H1 (cell line): ENCODE measurements at regions not wholly inside any gene's neighbourhood (a gene's known extent, or its start where the extent isn't known, plus 50 kb on each side); places are given as distances from the start of the nearest gene placed in this dataset.

ENCODE experiments used
- CTCF ChIA-PET: fragments of 300-600 bp; sonication (Branson Sonifier 250); formaldehyde crosslinking; loops from one replicate; lab custom pipeline; 2021; ENCODE audit not compliant: partially characterized antibody; lab: Charles Lee
- POLR2A ChIA-PET: fragments of 300-600 bp; sonication (Branson Sonifier 250); formaldehyde crosslinking; loops from one replicate; lab custom pipeline; 2021; ENCODE audit warnings: inconsistent platforms; ENCODE audit not compliant: partially characterized antibody; lab: Charles Lee
- DNase-seq, 2 experiments: peaks; one replicate each; pipeline versions ENCODE4 v3.0.0 to v3.0.0-alpha.2; 2010 to 2022; ENCODE audit warnings: low spot score in 2 of 2, low read depth in 1 of 2, mixed read lengths in 1 of 2
- FAIRE-seq: peaks from 2 replicates; lab custom pipeline; 2011; peaks lifted over from hg19 to GRCh38; lab: Jason Lieb, UNC
- H2AFZ ChIP-seq: 2 replicates; pipeline ENCODE4 v1.8.1; 2012; ENCODE audit warnings: low read length, inconsistent platforms
- H2AK5ac ChIP-seq: 2 replicates; pipeline ENCODE4 v1.6.1; 2013; ENCODE audit warnings: low read depth, low read length
- H2BK120ac ChIP-seq: replicated peaks from 2 replicates; pipeline ENCODE3; 2013; ENCODE audit warnings: low read depth, low read length, inconsistent platforms
- H2BK12ac ChIP-seq: 2 replicates; pipeline ENCODE4 v1.6.1; 2013; ENCODE audit warnings: low read depth, low read length
- H2BK15ac ChIP-seq: 2 replicates; pipeline ENCODE4 v1.6.1; 2013; ENCODE audit warnings: low read length
- H2BK20ac ChIP-seq: 2 replicates; pipeline ENCODE4 v1.6.1; 2013; ENCODE audit warnings: low read length
- H2BK5ac ChIP-seq: 2 replicates; pipeline ENCODE4 v1.6.1; 2013; ENCODE audit warnings: low read depth, low read length
- H3K14ac ChIP-seq: 2 replicates; pipeline ENCODE4 v1.6.1; 2013; ENCODE audit warnings: inconsistent platforms; ENCODE audit not compliant: insufficient read length
- H3K18ac ChIP-seq: 2 replicates; pipeline ENCODE4 v1.6.1; 2013; ENCODE audit warnings: low read length; ENCODE audit errors: extremely low read depth
- H3K23ac ChIP-seq: 2 replicates; pipeline ENCODE4 v1.6.1; 2013; ENCODE audit warnings: inconsistent platforms; ENCODE audit not compliant: insufficient read length
- H3K23me2 ChIP-seq: 2 replicates; pipeline ENCODE4 v1.6.1; 2013; ENCODE audit warnings: low read depth, low read length
- H3K27ac ChIP-seq: 2 replicates; pipeline ENCODE4 v1.6.1; 2011; ENCODE audit warnings: low read depth, low read length, inconsistent platforms
- H3K27me3 ChIP-seq, 4 experiments: replicated peaks in 1 of 4; 1 replicate in 1 of 4; 2 replicates in 3 of 4; pipeline versions ENCODE4 v1.6.1 to v1.8.1; 2011 to 2013; ENCODE audit warnings: low read length in 3 of 4, mild to moderate bottlenecking in 3 of 4, inconsistent platforms in 2 of 4, mixed read lengths in 2 of 4, moderate library complexity in 1 of 4; ENCODE audit not compliant: control insufficient read depth in 3 of 4, insufficient read depth in 3 of 4; ENCODE audit errors: extremely low read depth in 1 of 4
- H3K36me3 ChIP-seq, 4 experiments: 2 replicates each; pipeline versions ENCODE4 v1.6.1 to v1.8.1; 2011 to 2013; ENCODE audit warnings: mild to moderate bottlenecking in 4 of 4, low read length in 3 of 4, moderate library complexity in 2 of 4, control low read depth in 1 of 4, inconsistent platforms in 1 of 4; ENCODE audit not compliant: insufficient read depth in 4 of 4, control insufficient read depth in 2 of 4
- H3K4ac ChIP-seq: replicated peaks from 2 replicates; pipeline ENCODE3; 2013; ENCODE audit warnings: low read length, low read depth, mixed read lengths, inconsistent platforms; ENCODE audit not compliant: insufficient read length
- H3K4me1 ChIP-seq, 4 experiments: replicated peaks in 1 of 4; 1 replicate in 1 of 4; 2 replicates in 3 of 4; pipeline versions ENCODE4 v1.6.1 to v1.8.1; 2011 to 2013; ENCODE audit warnings: low read length in 3 of 4, inconsistent platforms in 2 of 4, mixed read lengths in 1 of 4; ENCODE audit not compliant: insufficient read depth in 4 of 4, control insufficient read depth in 3 of 4
- H3K4me2 ChIP-seq, 2 experiments: 2 replicates each; pipeline versions ENCODE4 v1.6.1 to v1.8.1; 2011 to 2013; ENCODE audit warnings: low read depth in 2 of 2, low read length in 2 of 2, control low read depth in 1 of 2, inconsistent platforms in 1 of 2, mild to moderate bottlenecking in 1 of 2; ENCODE audit not compliant: insufficient read depth in 1 of 2
- H3K4me3 ChIP-seq, 4 experiments: fragments of 200-600, 300-600 bp in 1 of 4; sonication (generic), shearing (Covaris generic), sonication (Bioruptor Twin) in 1 of 4; 2 replicates each; pipeline versions ENCODE4 v1.5.1 to v1.8.1; 2011 to 2016; ENCODE audit warnings: low read length in 4 of 4, low read depth in 3 of 4, control low read depth in 2 of 4, inconsistent platforms in 2 of 4, mild to moderate bottlenecking in 2 of 4, mixed read lengths in 1 of 4, moderate library complexity in 1 of 4; ENCODE audit not compliant: insufficient read depth in 2 of 4; ENCODE audit errors: extremely low read depth in 1 of 4
- H3K56ac ChIP-seq: replicated peaks from 2 replicates; pipeline ENCODE3; 2013; ENCODE audit warnings: low read depth, mild to moderate bottlenecking, mixed read lengths, low read length, inconsistent platforms; ENCODE audit not compliant: insufficient read length
- H3K79me1 ChIP-seq: 2 replicates; pipeline ENCODE4 v1.6.1; 2013; ENCODE audit warnings: low read depth, low read length, control low read depth
- H3K79me2 ChIP-seq, 2 experiments: 2 replicates each; pipeline versions ENCODE4 v1.6.1 to v1.8.1; 2012 to 2013; ENCODE audit warnings: low read length in 2 of 2, mild to moderate bottlenecking in 2 of 2, inconsistent platforms in 1 of 2; ENCODE audit not compliant: insufficient read depth in 2 of 2, control insufficient read depth in 1 of 2
- H3K9ac ChIP-seq, 4 experiments: replicated peaks in 1 of 4; 1 replicate in 1 of 4; 2 replicates in 3 of 4; pipeline versions ENCODE4 v1.6.1 to v1.8.1; 2011 to 2013; ENCODE audit warnings: low read depth in 3 of 4, low read length in 3 of 4, control low read depth in 2 of 4, mild to moderate bottlenecking in 2 of 4, moderate library complexity in 2 of 4, inconsistent platforms in 1 of 4; ENCODE audit errors: extremely low read depth in 1 of 4
- H3K9me3 ChIP-seq, 2 experiments: 2 replicates each; pipeline versions ENCODE4 v1.6.1 to v1.8.1; 2012 to 2013; ENCODE audit warnings: mild to moderate bottlenecking in 2 of 2, moderate library complexity in 2 of 2, control low read depth in 1 of 2, inconsistent platforms in 1 of 2, low read depth in 1 of 2, low read length in 1 of 2, mixed read lengths in 1 of 2; ENCODE audit not compliant: insufficient read depth in 2 of 2
- H4K20me1 ChIP-seq, 2 experiments: replicated peaks in 1 of 2; 2 replicates each; pipeline versions ENCODE3 to v1.8.1; 2011 to 2013; ENCODE audit warnings: inconsistent platforms in 2 of 2, low read length in 2 of 2, mild to moderate bottlenecking in 1 of 2; ENCODE audit not compliant: insufficient read depth in 2 of 2, control insufficient read depth in 1 of 2
- H4K5ac ChIP-seq: 2 replicates; pipeline ENCODE4 v1.6.1; 2013; ENCODE audit warnings: low read length, low read depth, mixed read lengths, inconsistent platforms; ENCODE audit not compliant: insufficient read length
- H4K8ac ChIP-seq: 2 replicates; pipeline ENCODE4 v1.8.0; 2013; ENCODE audit warnings: mild to moderate bottlenecking, moderate library complexity, low read length, inconsistent platforms; ENCODE audit not compliant: insufficient read depth; ENCODE audit errors: extremely low read depth
- H4K91ac ChIP-seq: replicated peaks from 2 replicates; pipeline ENCODE3; 2013; ENCODE audit warnings: low read length, mixed read lengths, inconsistent platforms; ENCODE audit not compliant: insufficient read length
- BRCA1 ChIP-seq: IDR thresholded peaks from 2 replicates; pipeline ENCODE4 v1.6.1; 2012; ENCODE audit warnings: low read depth, low read length, improper control_type of control experiment
- CEBPB ChIP-seq: IDR thresholded peaks from 2 replicates; pipeline ENCODE4 v1.6.1; 2012; ENCODE audit warnings: low read depth, low read length
- CREB1 ChIP-seq: IDR thresholded peaks from 2 replicates; pipeline ENCODE4 v1.6.1; 2012; ENCODE audit warnings: inconsistent platforms
- HDAC6 ChIP-seq: IDR thresholded peaks from one replicate; pipeline ENCODE4 v1.7.1; 2012; ENCODE audit warnings: low read depth, mild to moderate bottlenecking, inconsistent platforms, low read length, moderate library complexity
- JUND ChIP-seq: IDR thresholded peaks from 2 replicates; pipeline ENCODE4 v1.6.1; 2011; ENCODE audit warnings: mild to moderate bottlenecking, improper control_type of control experiment, low read length
- POLR2A ChIP-seq, 2 experiments: IDR thresholded peaks; 1 replicate in 1 of 2; 2 replicates in 1 of 2; pipeline ENCODE4 v1.6.1; 2011; ENCODE audit warnings: low read depth in 2 of 2, low read length in 2 of 2, mild to moderate bottlenecking in 2 of 2; ENCODE audit errors: control extremely low read depth in 1 of 2
- POU5F1 ChIP-seq: IDR thresholded peaks from 2 replicates; pipeline ENCODE4 v1.6.1; 2011; ENCODE audit warnings: low read depth, mild to moderate bottlenecking, low read length, moderate library complexity
- RAD21 ChIP-seq, 2 experiments: IDR thresholded peaks in 1 of 2; conservative IDR thresholded peaks in 1 of 2; 2 replicates each; pipeline ENCODE4 v1.6.1; 2011; ENCODE audit warnings: low read depth in 2 of 2, low read length in 2 of 2, improper control_type of control experiment in 1 of 2, inconsistent platforms in 1 of 2, mild to moderate bottlenecking in 1 of 2, moderate library complexity in 1 of 2
- RFX5 ChIP-seq: IDR thresholded peaks from 2 replicates; pipeline ENCODE4 v1.6.1; 2011; ENCODE audit warnings: low read depth, low read length, improper control_type of control experiment, borderline replicate concordance
- RXRA ChIP-seq: IDR thresholded peaks from 2 replicates; pipeline ENCODE4 v1.6.1; 2011; ENCODE audit warnings: low read depth, mild to moderate bottlenecking, low read length, moderate library complexity; ENCODE audit not compliant: insufficient read depth
- SUZ12 ChIP-seq: fragments of 200-600 bp; sonication (generic); IDR thresholded peaks from 2 replicates; pipeline ENCODE4 v1.6.1; 2012; ENCODE audit warnings: mild to moderate bottlenecking, inconsistent platforms, low read length, moderate library complexity, mixed read lengths
- TCF12 ChIP-seq: IDR thresholded peaks from 2 replicates; pipeline ENCODE4 v1.6.1; 2011; ENCODE audit warnings: low read depth, mild to moderate bottlenecking, low read length
- TEAD4 ChIP-seq: IDR thresholded peaks from 2 replicates; pipeline ENCODE4 v1.6.1; 2012; ENCODE audit warnings: low read depth, low read length, inconsistent platforms, mixed read lengths
- WGBS, 2 experiments: shearing (Covaris generic) in 1 of 2; methylation state at CpG; one replicate each; pipeline versions ENCODE4 v1.1.6 to v1.1.7; 2013 to 2015; ENCODE audit warnings: low lambda C conversion rate in 2 of 2, mixed read lengths in 2 of 2, inconsistent platforms in 1 of 2, low coverage in 1 of 2, missing lambda C conversion rate in 1 of 2; ENCODE audit not compliant: insufficient replicate concordance in 2 of 2, insufficient coverage in 1 of 2, insufficient read length in 1 of 2; ENCODE audit errors: extremely low coverage in 1 of 2, missing lambda C conversion rate in 1 of 2; 5-methylcytosine and 5-hydroxymethylcytosine counted together
- TF ChIP-seq, protein P1 (sequence below): IDR thresholded peaks from 2 replicates; pipeline ENCODE4 v1.6.1; 2011; ENCODE audit warnings: low read length, improper control_type of control experiment
- TF ChIP-seq, protein P2 (sequence below): IDR thresholded peaks from 2 replicates; pipeline ENCODE4 v1.6.1; 2012; ENCODE audit warnings: inconsistent platforms

DNA sequence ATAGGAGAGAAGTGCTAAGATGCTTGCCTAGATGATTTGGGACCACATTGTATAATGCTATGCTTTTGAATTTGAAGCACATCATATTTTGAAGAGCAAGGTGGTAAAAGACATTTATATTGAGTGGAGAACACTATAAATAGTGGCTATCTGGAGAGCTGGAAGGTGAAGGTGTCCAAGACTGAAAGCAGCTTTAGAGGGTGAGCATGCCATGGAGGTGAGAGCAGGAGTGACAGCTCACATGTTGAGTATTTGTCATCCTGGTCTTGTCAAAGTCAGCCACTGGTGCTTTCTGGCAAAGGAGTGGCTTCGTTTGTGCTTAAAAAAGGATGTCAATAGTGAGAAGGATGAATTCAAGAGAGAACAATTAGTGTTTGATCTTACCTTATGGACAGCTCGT lies 225.9 kb downstream of the COG6 start:
- H3K9ac ChIP-seq: no peak overlapping the region
- ChIA-PET POLR2A (no interaction called here), CTCF (interaction anchor here (0.6 to 1.3 kb wide), 2 partner anchors 61 to 62 kb away, joined by 3 to 5 read pairs; no protein-coding TSS in a partner anchor)
- TF ChIP-seq CEBPB: no peak
- TF ChIP-seq HDAC6: no peak
- TF ChIP-seq RAD21 (IDR thresholded peaks at IDR 0.05 in 1 of 2, conservative IDR thresholded peaks at IDR 0.05 in 1 of 2; ENCODE audit: low read depth in 2 of 2, low read length in 2 of 2): no peak
- TF ChIP-seq, protein P1, sequence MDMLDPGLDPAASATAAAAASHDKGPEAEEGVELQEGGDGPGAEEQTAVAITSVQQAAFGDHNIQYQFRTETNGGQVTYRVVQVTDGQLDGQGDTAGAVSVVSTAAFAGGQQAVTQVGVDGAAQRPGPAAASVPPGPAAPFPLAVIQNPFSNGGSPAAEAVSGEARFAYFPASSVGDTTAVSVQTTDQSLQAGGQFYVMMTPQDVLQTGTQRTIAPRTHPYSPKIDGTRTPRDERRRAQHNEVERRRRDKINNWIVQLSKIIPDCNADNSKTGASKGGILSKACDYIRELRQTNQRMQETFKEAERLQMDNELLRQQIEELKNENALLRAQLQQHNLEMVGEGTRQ: no peak
- no peak for TF ChIP-seq RFX5
- TF ChIP-seq CREB1: no peak
- TF ChIP-seq POLR2A (IDR thresholded peaks at IDR 0.05; ENCODE audit: control extremely low read depth in 1 of 2, low read depth in 2 of 2, low read length in 2 of 2): no peak
- TF ChIP-seq, protein P2, sequence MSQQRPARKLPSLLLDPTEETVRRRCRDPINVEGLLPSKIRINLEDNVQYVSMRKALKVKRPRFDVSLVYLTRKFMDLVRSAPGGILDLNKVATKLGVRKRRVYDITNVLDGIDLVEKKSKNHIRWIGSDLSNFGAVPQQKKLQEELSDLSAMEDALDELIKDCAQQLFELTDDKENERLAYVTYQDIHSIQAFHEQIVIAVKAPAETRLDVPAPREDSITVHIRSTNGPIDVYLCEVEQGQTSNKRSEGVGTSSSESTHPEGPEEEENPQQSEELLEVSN: no peak
- no peak for TF ChIP-seq RXRA
- TF ChIP-seq POU5F1: no peak
- no peak for TF ChIP-seq JUND
- no peak for TF ChIP-seq TEAD4
- no peak for TF ChIP-seq BRCA1
- no peak for TF ChIP-seq SUZ12
- TF ChIP-seq TCF12: no peak

More for the DNA sequence above, 225.9 kb downstream of the COG6 start:
- H2AFZ ChIP-seq: no peak overlapping the region
- H2BK15ac ChIP-seq: no peak overlapping the region
- no peak overlapping the region for H3K14ac ChIP-seq
- H4K20me1 ChIP-seq: no peaks in the 10 kb centered on the region
- no peak overlapping the region for H3K56ac ChIP-seq
- no peak overlapping the region for H4K91ac ChIP-seq
- no peaks in the 10 kb centered on the region for H3K79me2 ChIP-seq
- H4K5ac ChIP-seq: no peak overlapping the region
- H3K27ac ChIP-seq: no peak overlapping the region
- peaks cover 0 to 6% of the 10 kb centered on the region in 2 experiments; a peak in 1 of 4 replicates for H3K9me3 ChIP-seq
- no peaks in the 10 kb centered on the region for H3K36me3 ChIP-seq
- no peaks in the 10 kb centered on the region for H3K4me1 ChIP-seq
- no peaks in the 10 kb centered on the region for H3K79me1 ChIP-seq
- H3K23ac ChIP-seq: no peak overlapping the region
- H2BK120ac ChIP-seq: no peak overlapping the region
- H2BK20ac ChIP-seq: no peak overlapping the region
- no peaks in the 10 kb centered on the region for H3K27me3 ChIP-seq
- no peak overlapping the region for H2AK5ac ChIP-seq
- H4K8ac ChIP-seq: no peak overlapping the region
- H3K4ac ChIP-seq: no peak overlapping the region
- no peak overlapping the region for H3K4me3 ChIP-seq
- no peak overlapping the region for H3K18ac ChIP-seq
- no peak overlapping the region for H2BK5ac ChIP-seq
- WGBS, 2 experiments: 33% methylated on average over 2 of the region's 2 CpGs; no CpG with 5 or more reads in 1 of the 2 experiments
- H3K4me2 ChIP-seq: no peak overlapping the region
- no peak overlapping the region for H2BK12ac ChIP-seq
- FAIRE-seq: no peak
- H3K23me2 ChIP-seq: no peaks in the 10 kb centered on the region
- DNase-seq: no peak
